MM.1S (cell line): ENCODE measurements at regions not wholly inside any gene's neighbourhood (a gene's known extent, or its start where the extent isn't known, plus 50 kb on each side); places are given as distances from the start of the nearest gene placed in this dataset.

Experiments used
- EZH2phosphoT487 ChIP-seq: fragments of 300-600 bp; sonication (generic); IDR thresholded peaks from 2 replicates; pipeline ENCODE4 v1.6.1; 2018; ENCODE audit warnings: antibody characterized with exemption, low read length
- TF ChIP-seq, protein P1 (sequence below): fragments of 300-600 bp; sonication (generic); IDR thresholded peaks from 2 replicates; pipeline ENCODE4 v1.5.1; 2016; ENCODE audit warnings: antibody characterized with exemption, low read length, mixed read lengths

GRCh38 chr10:21022821-21023220 is 125.7 kb upstream of the NEBL start:
- TF ChIP-seq, protein P1, sequence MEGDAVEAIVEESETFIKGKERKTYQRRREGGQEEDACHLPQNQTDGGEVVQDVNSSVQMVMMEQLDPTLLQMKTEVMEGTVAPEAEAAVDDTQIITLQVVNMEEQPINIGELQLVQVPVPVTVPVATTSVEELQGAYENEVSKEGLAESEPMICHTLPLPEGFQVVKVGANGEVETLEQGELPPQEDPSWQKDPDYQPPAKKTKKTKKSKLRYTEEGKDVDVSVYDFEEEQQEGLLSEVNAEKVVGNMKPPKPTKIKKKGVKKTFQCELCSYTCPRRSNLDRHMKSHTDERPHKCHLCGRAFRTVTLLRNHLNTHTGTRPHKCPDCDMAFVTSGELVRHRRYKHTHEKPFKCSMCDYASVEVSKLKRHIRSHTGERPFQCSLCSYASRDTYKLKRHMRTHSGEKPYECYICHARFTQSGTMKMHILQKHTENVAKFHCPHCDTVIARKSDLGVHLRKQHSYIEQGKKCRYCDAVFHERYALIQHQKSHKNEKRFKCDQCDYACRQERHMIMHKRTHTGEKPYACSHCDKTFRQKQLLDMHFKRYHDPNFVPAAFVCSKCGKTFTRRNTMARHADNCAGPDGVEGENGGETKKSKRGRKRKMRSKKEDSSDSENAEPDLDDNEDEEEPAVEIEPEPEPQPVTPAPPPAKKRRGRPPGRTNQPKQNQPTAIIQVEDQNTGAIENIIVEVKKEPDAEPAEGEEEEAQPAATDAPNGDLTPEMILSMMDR = no peak
- TF ChIP-seq EZH2phosphoT487 = no peak
